Stomach (tissue), 4 donors: ENCODE measurements at regions not wholly inside any gene's neighbourhood (a gene's known extent, or its start where the extent isn't known, plus 50 kb on each side); places are given as distances from the start of the nearest gene placed in this dataset.

Source experiments
- CTCF ChIP-seq, 7 experiments: fragments of 450-650 bp in 4 of 7; fragments of 200-600 bp in 3 of 7; sonication (generic) in 3 of 7; IDR thresholded peaks; one replicate each; pipeline ENCODE4 v1.5.1; 2016 to 2019; ENCODE audit warnings: antibody characterized with exemption in 7 of 7, control low read depth in 2 of 7, mild to moderate bottlenecking in 1 of 7
- EP300 ChIP-seq: sonication (generic); formaldehyde crosslinking; IDR thresholded peaks from one replicate; pipeline ENCODE4 v1.6.1; 2017; ENCODE audit warnings: antibody characterized with exemption
- POLR2A ChIP-seq, 4 donors: fragments of 450-650 bp; IDR thresholded peaks; one replicate each; pipeline ENCODE4 v1.6.1; 2016; ENCODE audit warnings: antibody characterized with exemption in 4 of 4, control low read depth in 2 of 4, mild to moderate bottlenecking in 1 of 4, moderate library complexity in 1 of 4
- POLR2AphosphoS5 ChIP-seq, 3 donors: sonication (generic); formaldehyde crosslinking; IDR thresholded peaks; one replicate each; pipeline ENCODE4 v1.6.1; 2016; ENCODE audit warnings: antibody characterized with exemption in 3 of 3

- TF ChIP-seq POLR2A (IDR thresholded peaks at IDR 0.05), result no peak
- TF ChIP-seq POLR2AphosphoS5 (IDR thresholded peaks at IDR 0.05), result no peak
- TF ChIP-seq CTCF (IDR thresholded peaks at IDR 0.05), result no peak
- TF ChIP-seq EP300, result no peak
These were observed 387.4 kb upstream of the PTBP2 start for GRCh38 chr1:96334236-96334557.
